GM23338 (cell line): ENCODE measurements at regions not wholly inside any gene's neighbourhood (a gene's known extent, or its start where the extent isn't known, plus 50 kb on each side); places are given as distances from the start of the nearest gene placed in this dataset.

Experiments used
- ATAC-seq: fragments of 200-7000 bp; cut with Tn5 transposase; 3 replicates; pipeline ENCODE4 v1.9.1; 2020
- DNase-seq: peaks from one replicate; pipeline ENCODE4 v3.0.0-alpha.2; 2015; ENCODE audit warnings: low spot score
- H2AFZ ChIP-seq: fragments of 200-600 bp; sonication (generic); 2 replicates; pipeline ENCODE4 v1.8.0; 2016; ENCODE audit warnings: antibody characterized with exemption, mild to moderate bottlenecking, moderate library complexity
- H3F3A ChIP-seq: fragments of 200-600 bp; sonication (generic); replicated peaks from 2 replicates; pipeline ENCODE4 v1.8.0; 2017; ENCODE audit warnings: antibody characterized with exemption, mixed run types, low read depth
- H3K27ac ChIP-seq: fragments of 200-600 bp; sonication (generic); 2 replicates; pipeline ENCODE4 v1.6.1; 2016; ENCODE audit warnings: low read depth
- H3K27me3 ChIP-seq: fragments of 200-600 bp; sonication (generic); 2 replicates; pipeline ENCODE4 v1.8.0; 2016; ENCODE audit warnings: mild to moderate bottlenecking, mixed run types, moderate library complexity; ENCODE audit not compliant: insufficient read depth
- H3K36me3 ChIP-seq: fragments of 200-600 bp; sonication (generic); 2 replicates; pipeline ENCODE4 v1.8.0; 2016; ENCODE audit warnings: mild to moderate bottlenecking; ENCODE audit not compliant: insufficient read depth
- H3K4me1 ChIP-seq: fragments of 200-600 bp; sonication (generic); 2 replicates; pipeline ENCODE4 v1.8.0; 2016; ENCODE audit warnings: mild to moderate bottlenecking, moderate library complexity; ENCODE audit not compliant: insufficient read depth
- H3K4me2 ChIP-seq: fragments of 200-600 bp; sonication (generic); 2 replicates; pipeline ENCODE4 v1.7.1; 2017; ENCODE audit warnings: mixed run types
- H3K4me3 ChIP-seq: fragments of 200-600 bp; sonication (generic); 2 replicates; pipeline ENCODE4 v1.6.1; 2016; ENCODE audit warnings: mixed run types
- H3K79me2 ChIP-seq: fragments of 200-600 bp; sonication (generic); replicated peaks from 2 replicates; pipeline ENCODE4 v1.8.0; 2017; ENCODE audit warnings: mild to moderate bottlenecking; ENCODE audit not compliant: insufficient read depth
- H3K9me2 ChIP-seq: fragments of 200-600 bp; sonication (generic); 2 replicates; pipeline ENCODE4 v1.8.0; 2017; ENCODE audit not compliant: insufficient read depth
- H4K20me1 ChIP-seq: fragments of 200-600 bp; sonication (generic); replicated peaks from 2 replicates; pipeline ENCODE4 v1.8.0; 2017; ENCODE audit warnings: mild to moderate bottlenecking; ENCODE audit not compliant: insufficient read depth
- H3K27ac Mint-ChIP-seq: 2 replicates; pipeline ENCODE4 v1.8.0; 2020; ENCODE audit warnings: inconsistent platforms, mild to moderate bottlenecking, moderate library complexity, mixed read lengths
- H3K27me3 Mint-ChIP-seq: 3 replicates; pipeline ENCODE4 v1.8.0; 2022; ENCODE audit warnings: low read depth, mild to moderate bottlenecking, moderate library complexity, mixed read lengths, inconsistent platforms; ENCODE audit not compliant: insufficient read depth, poor library complexity
- H3K36me3 Mint-ChIP-seq: 3 replicates; pipeline ENCODE4 v1.8.0; 2021; ENCODE audit warnings: low read depth, mild to moderate bottlenecking, inconsistent platforms, moderate library complexity, mixed read lengths
- H3K4me1 Mint-ChIP-seq: 3 replicates; pipeline ENCODE4 v1.8.0; 2020; ENCODE audit warnings: mild to moderate bottlenecking, inconsistent platforms, mixed read lengths
- H3K4me3 Mint-ChIP-seq: 3 replicates; pipeline ENCODE4 v1.8.0; 2021; ENCODE audit warnings: moderate library complexity, mild to moderate bottlenecking, inconsistent platforms, mixed read lengths
- H3K9me3 Mint-ChIP-seq: 3 replicates; pipeline ENCODE4 v1.8.0; 2020; ENCODE audit warnings: moderate library complexity, mild to moderate bottlenecking, inconsistent platforms, mixed read lengths
- CREB1 ChIP-seq: fragments of 250-450 bp; sonication (Bioruptor Pico); IDR thresholded peaks from 2 replicates; pipeline ENCODE4 v1.5.0; 2020; ENCODE audit warnings: low read depth, mild to moderate bottlenecking, moderate library complexity
- EZH2 ChIP-seq: fragments of 200-600 bp; sonication (generic); IDR thresholded peaks from one replicate; pipeline ENCODE4 v1.8.0; 2017; ENCODE audit warnings: antibody characterized with exemption, mild to moderate bottlenecking, low read depth; ENCODE audit not compliant: unreplicated experiment
- EZH2phosphoT487 ChIP-seq: fragments of 200-600 bp; sonication (generic); IDR thresholded peaks from one replicate; pipeline ENCODE4 v1.8.1; 2018; ENCODE audit warnings: antibody characterized with exemption; ENCODE audit not compliant: unreplicated experiment
- JUNB ChIP-seq: IDR thresholded peaks from one replicate; pipeline ENCODE4 v1.6.1; 2016; ENCODE audit warnings: antibody characterized with exemption; ENCODE audit not compliant: unreplicated experiment
- NANOG ChIP-seq: IDR thresholded peaks from 2 replicates; pipeline ENCODE4 v1.6.1; 2016; ENCODE audit warnings: antibody characterized with exemption, borderline replicate concordance
- POLR2AphosphoS5 ChIP-seq: IDR thresholded peaks from 2 replicates; pipeline ENCODE4 v1.6.1; 2016; ENCODE audit warnings: antibody characterized with exemption, low read depth
- STAT1 ChIP-seq: IDR thresholded peaks from one replicate; pipeline ENCODE4 v1.6.1; 2016; ENCODE audit warnings: antibody characterized with exemption; ENCODE audit not compliant: unreplicated experiment
- ZNF114 ChIP-seq: fragments of 250-450 bp; sonication (Bioruptor Pico); IDR thresholded peaks from 2 replicates; pipeline ENCODE4 v1.5.0; 2020; ENCODE audit warnings: mild to moderate bottlenecking, moderate library complexity
- ZNF331 ChIP-seq: fragments of 250-450 bp; sonication (Bioruptor Pico); IDR thresholded peaks from 2 replicates; pipeline ENCODE4 v1.5.0; 2020; ENCODE audit warnings: low read depth, mild to moderate bottlenecking, moderate library complexity
- ZNF462 ChIP-seq: fragments of 250-450 bp; sonication (Bioruptor Pico); IDR thresholded peaks from 2 replicates; pipeline ENCODE4 v1.5.0; 2020; ENCODE audit warnings: mild to moderate bottlenecking, moderate library complexity
- TF ChIP-seq, protein P1 (sequence below), 2 experiments: fragments of 200-600 bp in 1 of 2; sonication (generic) in 1 of 2; conservative IDR thresholded peaks; 2 replicates each; pipeline versions ENCODE4 v1.5.1 to v1.6.1; 2016 to 2017; ENCODE audit warnings: antibody characterized with exemption in 2 of 2, low read depth in 2 of 2, mild to moderate bottlenecking in 2 of 2, moderate library complexity in 1 of 2
- TF ChIP-seq, protein P2 (sequence below): IDR thresholded peaks from 2 replicates; pipeline ENCODE4 v1.6.1; 2016; ENCODE audit warnings: antibody characterized with exemption
- TF ChIP-seq, protein P3 (sequence below): IDR thresholded peaks from one replicate; pipeline ENCODE4 v1.6.1; 2018; ENCODE audit warnings: antibody characterized with exemption; ENCODE audit not compliant: unreplicated experiment

DNA sequence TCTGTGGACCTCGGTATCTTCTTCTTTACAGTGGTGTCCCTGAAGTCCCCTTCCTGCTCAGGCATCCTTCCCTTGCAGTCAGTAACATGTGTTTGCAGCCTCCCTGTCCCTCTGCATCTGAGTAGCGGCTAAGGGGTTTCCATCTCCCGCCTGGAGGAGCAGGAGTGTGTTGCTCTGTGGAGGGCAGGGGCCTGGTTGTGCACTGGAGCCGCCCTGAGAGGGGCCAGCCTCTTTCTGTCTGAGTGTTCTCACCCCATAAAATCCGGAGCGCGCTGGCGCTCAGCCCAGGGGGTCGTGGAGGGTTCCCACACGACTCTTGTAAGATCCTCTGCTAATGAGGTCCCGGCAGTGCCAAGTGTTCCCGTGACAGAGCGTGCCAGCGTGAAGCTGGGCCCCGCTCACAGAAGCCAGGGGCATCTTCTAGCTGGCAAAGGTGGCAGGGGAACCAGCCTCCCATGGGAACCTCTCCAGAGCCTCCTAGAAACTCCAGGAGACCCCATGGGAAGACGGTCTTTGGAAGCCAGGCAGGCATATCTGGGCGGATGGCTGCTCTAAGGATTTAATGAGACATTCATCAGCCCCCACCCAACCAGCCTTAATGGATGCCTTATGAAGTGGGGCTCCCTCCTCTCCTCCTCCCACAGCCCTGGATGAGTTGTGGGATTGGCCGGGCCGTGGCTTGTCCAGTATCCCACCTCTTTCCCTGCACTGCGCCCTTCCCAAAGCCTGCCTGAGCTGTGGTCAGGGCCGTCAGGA lies 91.4 kb upstream of the GSE1 start:
- no peaks in the 10 kb centered on the region for H3K36me3 ChIP-seq
- H3K27ac ChIP-seq: no peak overlapping the region
- TF ChIP-seq EZH2phosphoT487: no peak
- TF ChIP-seq STAT1: no peak
- TF ChIP-seq ZNF114 (CRISPR knock-in tag): no peak
- TF ChIP-seq EZH2: no peak
- TF ChIP-seq JUNB: no peak
- TF ChIP-seq, protein P1, sequence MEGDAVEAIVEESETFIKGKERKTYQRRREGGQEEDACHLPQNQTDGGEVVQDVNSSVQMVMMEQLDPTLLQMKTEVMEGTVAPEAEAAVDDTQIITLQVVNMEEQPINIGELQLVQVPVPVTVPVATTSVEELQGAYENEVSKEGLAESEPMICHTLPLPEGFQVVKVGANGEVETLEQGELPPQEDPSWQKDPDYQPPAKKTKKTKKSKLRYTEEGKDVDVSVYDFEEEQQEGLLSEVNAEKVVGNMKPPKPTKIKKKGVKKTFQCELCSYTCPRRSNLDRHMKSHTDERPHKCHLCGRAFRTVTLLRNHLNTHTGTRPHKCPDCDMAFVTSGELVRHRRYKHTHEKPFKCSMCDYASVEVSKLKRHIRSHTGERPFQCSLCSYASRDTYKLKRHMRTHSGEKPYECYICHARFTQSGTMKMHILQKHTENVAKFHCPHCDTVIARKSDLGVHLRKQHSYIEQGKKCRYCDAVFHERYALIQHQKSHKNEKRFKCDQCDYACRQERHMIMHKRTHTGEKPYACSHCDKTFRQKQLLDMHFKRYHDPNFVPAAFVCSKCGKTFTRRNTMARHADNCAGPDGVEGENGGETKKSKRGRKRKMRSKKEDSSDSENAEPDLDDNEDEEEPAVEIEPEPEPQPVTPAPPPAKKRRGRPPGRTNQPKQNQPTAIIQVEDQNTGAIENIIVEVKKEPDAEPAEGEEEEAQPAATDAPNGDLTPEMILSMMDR (conservative IDR thresholded peaks at IDR 0.05; ENCODE audit: low read depth in 2 of 2): no peak
- no peak for TF ChIP-seq ZNF462
- TF ChIP-seq, protein P2, sequence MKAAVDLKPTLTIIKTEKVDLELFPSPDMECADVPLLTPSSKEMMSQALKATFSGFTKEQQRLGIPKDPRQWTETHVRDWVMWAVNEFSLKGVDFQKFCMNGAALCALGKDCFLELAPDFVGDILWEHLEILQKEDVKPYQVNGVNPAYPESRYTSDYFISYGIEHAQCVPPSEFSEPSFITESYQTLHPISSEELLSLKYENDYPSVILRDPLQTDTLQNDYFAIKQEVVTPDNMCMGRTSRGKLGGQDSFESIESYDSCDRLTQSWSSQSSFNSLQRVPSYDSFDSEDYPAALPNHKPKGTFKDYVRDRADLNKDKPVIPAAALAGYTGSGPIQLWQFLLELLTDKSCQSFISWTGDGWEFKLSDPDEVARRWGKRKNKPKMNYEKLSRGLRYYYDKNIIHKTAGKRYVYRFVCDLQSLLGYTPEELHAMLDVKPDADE: no peak
- TF ChIP-seq, protein P3, sequence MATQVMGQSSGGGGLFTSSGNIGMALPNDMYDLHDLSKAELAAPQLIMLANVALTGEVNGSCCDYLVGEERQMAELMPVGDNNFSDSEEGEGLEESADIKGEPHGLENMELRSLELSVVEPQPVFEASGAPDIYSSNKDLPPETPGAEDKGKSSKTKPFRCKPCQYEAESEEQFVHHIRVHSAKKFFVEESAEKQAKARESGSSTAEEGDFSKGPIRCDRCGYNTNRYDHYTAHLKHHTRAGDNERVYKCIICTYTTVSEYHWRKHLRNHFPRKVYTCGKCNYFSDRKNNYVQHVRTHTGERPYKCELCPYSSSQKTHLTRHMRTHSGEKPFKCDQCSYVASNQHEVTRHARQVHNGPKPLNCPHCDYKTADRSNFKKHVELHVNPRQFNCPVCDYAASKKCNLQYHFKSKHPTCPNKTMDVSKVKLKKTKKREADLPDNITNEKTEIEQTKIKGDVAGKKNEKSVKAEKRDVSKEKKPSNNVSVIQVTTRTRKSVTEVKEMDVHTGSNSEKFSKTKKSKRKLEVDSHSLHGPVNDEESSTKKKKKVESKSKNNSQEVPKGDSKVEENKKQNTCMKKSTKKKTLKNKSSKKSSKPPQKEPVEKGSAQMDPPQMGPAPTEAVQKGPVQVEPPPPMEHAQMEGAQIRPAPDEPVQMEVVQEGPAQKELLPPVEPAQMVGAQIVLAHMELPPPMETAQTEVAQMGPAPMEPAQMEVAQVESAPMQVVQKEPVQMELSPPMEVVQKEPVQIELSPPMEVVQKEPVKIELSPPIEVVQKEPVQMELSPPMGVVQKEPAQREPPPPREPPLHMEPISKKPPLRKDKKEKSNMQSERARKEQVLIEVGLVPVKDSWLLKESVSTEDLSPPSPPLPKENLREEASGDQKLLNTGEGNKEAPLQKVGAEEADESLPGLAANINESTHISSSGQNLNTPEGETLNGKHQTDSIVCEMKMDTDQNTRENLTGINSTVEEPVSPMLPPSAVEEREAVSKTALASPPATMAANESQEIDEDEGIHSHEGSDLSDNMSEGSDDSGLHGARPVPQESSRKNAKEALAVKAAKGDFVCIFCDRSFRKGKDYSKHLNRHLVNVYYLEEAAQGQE: no peak
- no peak for TF ChIP-seq POLR2AphosphoS5
- TF ChIP-seq NANOG: no peak
- no peak for TF ChIP-seq ZNF331 (CRISPR knock-in tag)
- no peak for TF ChIP-seq CREB1 (CRISPR knock-in tag)
- no peak overlapping the region for H3K4me3 Mint-ChIP-seq
- H3K9me3 Mint-ChIP-seq: peaks cover 8% of the 10 kb centered on the region; the same call in 1 of the 3 replicates
- no peak overlapping the region for H3K4me2 ChIP-seq
- no peak overlapping the region for H3K4me3 ChIP-seq
- peaks cover 16% of the 10 kb centered on the region; the same call in 1 of the 2 replicates for H3F3A ChIP-seq
- H3K4me1 ChIP-seq: peaks cover 6% of the 10 kb centered on the region
- H3K27me3 Mint-ChIP-seq: peaks cover 6% of the 10 kb centered on the region
- DNase-seq (no peak), ATAC-seq (no peak)
- peaks cover 40% of the 10 kb centered on the region for H3K4me1 Mint-ChIP-seq
- H3K27me3 ChIP-seq: no peaks in the 10 kb centered on the region
- no peak overlapping the region for H2AFZ ChIP-seq
- peaks cover 13% of the 10 kb centered on the region for H3K36me3 Mint-ChIP-seq
- no peaks in the 10 kb centered on the region for H3K9me2 ChIP-seq
- no peaks in the 10 kb centered on the region for H4K20me1 ChIP-seq
- H3K79me2 ChIP-seq: no peaks in the 10 kb centered on the region
- no peak overlapping the region for H3K27ac Mint-ChIP-seq
